Mesenchymal stem cell (in vitro differentiated cells and primary cell): ENCODE measurements at regions not wholly inside any gene's neighbourhood (a gene's known extent, or its start where the extent isn't known, plus 50 kb on each side); places are given as distances from the start of the nearest gene placed in this dataset.

Experiments
- DNase-seq: peaks from one replicate; pipeline ENCODE4 v3.0.0-alpha.2; 2013
- H2AFZ ChIP-seq: one replicate; pipeline ENCODE4 v1.6.1; 2013; ENCODE audit warnings: low read depth, mild to moderate bottlenecking, control low read depth, inconsistent platforms, low read length, moderate library complexity
- H2AK5ac ChIP-seq: 2 replicates; pipeline ENCODE4 v1.6.1; 2013; ENCODE audit warnings: low read length, moderate library complexity, mild to moderate bottlenecking, inconsistent platforms; ENCODE audit not compliant: severe bottlenecking
- H2BK120ac ChIP-seq: one replicate; pipeline ENCODE4 v1.6.1; 2013; ENCODE audit warnings: low read depth, mild to moderate bottlenecking, inconsistent platforms, low read length, moderate library complexity
- H2BK12ac ChIP-seq, 2 experiments: one replicate each; pipeline ENCODE4 v1.6.1; 2013; ENCODE audit warnings: inconsistent platforms in 2 of 2, low read length in 2 of 2, mild to moderate bottlenecking in 2 of 2, moderate library complexity in 2 of 2, control low read depth in 1 of 2
- H2BK15ac ChIP-seq: one replicate; pipeline ENCODE4 v1.6.1; 2013; ENCODE audit warnings: mild to moderate bottlenecking, low read depth, inconsistent platforms; ENCODE audit not compliant: poor library complexity, severe bottlenecking
- H2BK5ac ChIP-seq: 2 replicates; pipeline ENCODE4 v1.6.1; 2013; ENCODE audit warnings: low read depth, mild to moderate bottlenecking, low read length, control low read depth, inconsistent platforms; ENCODE audit not compliant: poor library complexity, severe bottlenecking
- H3K14ac ChIP-seq, 2 experiments: one replicate each; pipeline ENCODE4 v1.6.1; 2013; ENCODE audit warnings: inconsistent platforms in 2 of 2, low read length in 2 of 2, control low read depth in 1 of 2, mild to moderate bottlenecking in 1 of 2, moderate library complexity in 1 of 2
- H3K18ac ChIP-seq, 2 experiments: one replicate each; pipeline ENCODE4 v1.6.1; 2013; ENCODE audit warnings: inconsistent platforms in 2 of 2, low read length in 2 of 2, control low read depth in 1 of 2, low read depth in 1 of 2, mild to moderate bottlenecking in 1 of 2
- H3K23ac ChIP-seq, 2 experiments: one replicate each; pipeline ENCODE4 v1.6.1; 2013; ENCODE audit warnings: inconsistent platforms in 2 of 2, low read length in 2 of 2, mild to moderate bottlenecking in 2 of 2, moderate library complexity in 2 of 2, control low read depth in 1 of 2
- H3K27ac ChIP-seq: 2 replicates; pipeline ENCODE4 v1.5.1; 2013; ENCODE audit warnings: mild to moderate bottlenecking, moderate library complexity, low read length, control low read depth, inconsistent platforms; ENCODE audit not compliant: poor library complexity, severe bottlenecking
- H3K27me3 ChIP-seq, 2 experiments: 2 replicates each; pipeline versions ENCODE4 v1.6.1 to v1.7.0; 2013; ENCODE audit warnings: low read length in 2 of 2, mild to moderate bottlenecking in 2 of 2, moderate library complexity in 2 of 2, control low read depth in 1 of 2, inconsistent platforms in 1 of 2; ENCODE audit not compliant: control insufficient read depth in 1 of 2, insufficient read depth in 1 of 2
- H3K36me3 ChIP-seq, 2 experiments: 2 replicates each; pipeline versions ENCODE4 v1.6.1 to v1.7.0; 2013; ENCODE audit warnings: low read length in 2 of 2, control low read depth in 1 of 2, inconsistent platforms in 1 of 2, low read depth in 1 of 2, mild to moderate bottlenecking in 1 of 2; ENCODE audit not compliant: insufficient read depth in 2 of 2, control insufficient read depth in 1 of 2
- H3K4ac ChIP-seq, 2 experiments: one replicate each; pipeline ENCODE4 v1.6.1; 2013; ENCODE audit warnings: inconsistent platforms in 2 of 2, low read length in 2 of 2, mild to moderate bottlenecking in 2 of 2, moderate library complexity in 2 of 2, control low read depth in 1 of 2, low read depth in 1 of 2
- H3K4me1 ChIP-seq: 2 replicates; pipeline ENCODE4 v1.6.1; 2013; ENCODE audit warnings: low read depth, low read length, control low read depth; ENCODE audit not compliant: control insufficient read depth, insufficient read depth
- H3K4me2 ChIP-seq: 2 replicates; pipeline ENCODE4 v1.6.1; 2013; ENCODE audit warnings: low read length, mild to moderate bottlenecking, inconsistent platforms; ENCODE audit not compliant: poor library complexity, severe bottlenecking
- H3K4me3 ChIP-seq, 2 experiments: 2 replicates each; pipeline versions ENCODE4 v1.5.1 to v1.7.0; 2013; ENCODE audit warnings: low read length in 2 of 2, mild to moderate bottlenecking in 2 of 2, control low read depth in 1 of 2, low read depth in 1 of 2; ENCODE audit not compliant: insufficient read depth in 1 of 2
- H3K79me1 ChIP-seq: replicated peaks from 2 replicates; pipeline ENCODE4 v1.6.1; 2013; ENCODE audit warnings: mild to moderate bottlenecking, control low read depth, low read length, inconsistent platforms; ENCODE audit not compliant: poor library complexity, severe bottlenecking
- H3K9ac ChIP-seq: 2 replicates; pipeline ENCODE4 v1.7.0; 2013; ENCODE audit warnings: mild to moderate bottlenecking, low read length, moderate library complexity
- H3K9me3 ChIP-seq: 2 replicates; pipeline ENCODE4 v1.7.0; 2013; ENCODE audit warnings: mild to moderate bottlenecking, low read length; ENCODE audit not compliant: control insufficient read depth
- H4K8ac ChIP-seq: one replicate; pipeline ENCODE4 v1.6.1; 2013; ENCODE audit warnings: inconsistent platforms, mild to moderate bottlenecking, low read length, moderate library complexity
- H4K91ac ChIP-seq: one replicate; pipeline ENCODE4 v1.6.1; 2013; ENCODE audit warnings: mild to moderate bottlenecking, low read length, inconsistent platforms
- WGBS: methylation state at CpG from one replicate; pipeline ENCODE4 v1.1.7; 2013; ENCODE audit warnings: mixed read lengths; 5-methylcytosine and 5-hydroxymethylcytosine counted together

DNA sequence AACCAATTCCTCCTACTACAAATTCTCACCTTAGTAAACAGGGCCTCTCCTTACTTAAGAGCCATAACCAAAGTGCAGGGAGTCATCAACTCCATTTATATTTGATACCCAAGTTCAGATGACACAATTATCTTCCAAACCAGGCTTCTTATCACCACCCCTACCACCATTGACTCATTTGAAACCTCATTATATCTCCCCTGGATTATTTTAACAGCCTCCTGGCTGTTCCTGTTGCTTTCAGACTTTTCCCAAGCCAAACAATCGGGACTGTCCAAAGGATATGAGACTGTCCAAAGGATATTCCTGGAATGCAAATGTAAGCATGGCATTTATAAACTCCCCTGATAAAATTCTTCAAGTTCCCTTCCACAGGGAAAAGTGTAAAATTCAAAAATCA is 394.3 kb downstream of the MAFB start:
- no peak overlapping the region for H3K4me2 ChIP-seq
- no peak overlapping the region for H2BK15ac ChIP-seq
- H2BK5ac ChIP-seq, result no peak overlapping the region
- no peak for DNase-seq
- no peak overlapping the region for H2BK120ac ChIP-seq
- no peaks in the 10 kb centered on the region for H3K79me1 ChIP-seq
- H3K23ac ChIP-seq, result no peak overlapping the region
- H3K27me3 ChIP-seq, result peaks cover 0 to 29% of the 10 kb centered on the region in 2 experiments
- no peak overlapping the region for H3K9ac ChIP-seq
- no peak overlapping the region for H3K27ac ChIP-seq
- H2BK12ac ChIP-seq, result no peak overlapping the region
- no peak overlapping the region for H4K8ac ChIP-seq
- H3K4me1 ChIP-seq, result no peaks in the 10 kb centered on the region
- no peak overlapping the region for H3K4ac ChIP-seq
- H3K36me3 ChIP-seq, result no peaks in the 10 kb centered on the region
- no peak overlapping the region for H3K18ac ChIP-seq
- 50% methylated on average over 1 of the region's 1 CpG for WGBS
- peaks cover 5% of the 10 kb centered on the region for H3K9me3 ChIP-seq
- no peak overlapping the region for H4K91ac ChIP-seq
- H3K14ac ChIP-seq, result no peak overlapping the region
- no peak overlapping the region for H2AK5ac ChIP-seq
- H2AFZ ChIP-seq, result no peak overlapping the region
- no peak overlapping the region for H3K4me3 ChIP-seq

GRCh38 chr20:40294175-40294574 is 394.9 kb downstream of the MAFB start:
- H2BK15ac ChIP-seq, result no peak overlapping the region
- H3K9me3 ChIP-seq, result peaks cover 5% of the 10 kb centered on the region
- no peaks in the 10 kb centered on the region for H3K36me3 ChIP-seq
- H4K8ac ChIP-seq, result no peak overlapping the region
- H3K23ac ChIP-seq, result no peak overlapping the region
- H2BK12ac ChIP-seq, result no peak overlapping the region
- H3K18ac ChIP-seq, result no peak overlapping the region
- H3K27ac ChIP-seq, result no peak overlapping the region
- no peak overlapping the region for H4K91ac ChIP-seq
- H3K79me1 ChIP-seq, result no peaks in the 10 kb centered on the region
- H3K4me2 ChIP-seq, result no peak overlapping the region
- H3K27me3 ChIP-seq, result peaks cover 0 to 29% of the 10 kb centered on the region in 2 experiments
- H3K4me1 ChIP-seq, result no peaks in the 10 kb centered on the region
- no peak overlapping the region for H2BK5ac ChIP-seq
- H3K9ac ChIP-seq, result no peak overlapping the region
- H2AK5ac ChIP-seq, result no peak overlapping the region
- H2AFZ ChIP-seq, result no peak overlapping the region
- H3K4ac ChIP-seq, result no peak overlapping the region
- WGBS, result 80% methylated on average over 6 of the region's 6 CpGs
- H2BK120ac ChIP-seq, result no peak overlapping the region
- DNase-seq, result no peak
- no peak overlapping the region for H3K4me3 ChIP-seq
- H3K14ac ChIP-seq, result no peak overlapping the region

DNA sequence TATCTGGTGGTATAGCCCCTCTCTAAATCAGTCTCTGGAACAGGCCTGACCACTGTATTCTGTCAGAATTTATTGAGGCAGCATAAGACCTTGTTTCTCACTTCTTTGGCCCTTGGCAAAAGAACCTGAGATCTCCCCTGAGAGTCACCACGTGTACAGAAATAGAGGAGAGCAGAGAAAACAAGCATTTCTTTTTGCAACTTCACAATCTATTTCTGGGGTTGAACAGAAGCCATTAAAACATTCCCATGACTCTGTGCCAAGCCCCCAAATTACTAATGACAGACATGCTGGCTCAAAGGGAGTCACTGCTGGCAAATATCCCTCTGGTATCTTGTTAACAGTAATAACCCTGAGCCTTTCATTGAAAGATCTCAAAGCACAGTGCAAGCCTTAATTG is 395.3 kb downstream of the MAFB start:
- Histone ChIP-seq H3K4me3 (no peak overlapping the region), H2BK12ac (no peak overlapping the region), H4K91ac (no peak overlapping the region), H3K18ac (no peak overlapping the region), H2AFZ (no peak overlapping the region), H3K14ac (no peak overlapping the region), H3K4ac (no peak overlapping the region), H3K9me3 (peaks cover 5% of the 10 kb centered on the region), H2BK15ac (no peak overlapping the region), H3K27me3 (peaks cover 0 to 29% of the 10 kb centered on the region in 2 experiments), H4K8ac (no peak overlapping the region), H3K4me2 (no peak overlapping the region), H3K23ac (no peak overlapping the region), H2BK5ac (no peak overlapping the region), H3K9ac (no peak overlapping the region), H3K36me3 (no peaks in the 10 kb centered on the region), H3K79me1 (no peaks in the 10 kb centered on the region), H2BK120ac (no peak overlapping the region), H3K27ac (no peak overlapping the region), H3K4me1 (no peaks in the 10 kb centered on the region), H2AK5ac (no peak overlapping the region)
- WGBS, result 43% methylated on average over 1 of the region's 1 CpG
- no peak for DNase-seq

- no peak overlapping the region for H3K4me3 ChIP-seq
- WGBS, result 89% methylated on average over 2 of the region's 2 CpGs
- no peak overlapping the region for H3K23ac ChIP-seq
- DNase-seq, result no peak
- H3K9me3 ChIP-seq, result peaks cover 4% of the 10 kb centered on the region
- H3K18ac ChIP-seq, result no peak overlapping the region
- no peak overlapping the region for H3K9ac ChIP-seq
- no peak overlapping the region for H2BK15ac ChIP-seq
- H3K14ac ChIP-seq, result no peak overlapping the region
- no peak overlapping the region for H2AK5ac ChIP-seq
- no peak overlapping the region for H2BK12ac ChIP-seq
- no peak overlapping the region for H4K8ac ChIP-seq
- no peak overlapping the region for H2BK120ac ChIP-seq
- peaks cover 0 to 50% of the 10 kb centered on the region in 2 experiments for H3K27me3 ChIP-seq
- H2BK5ac ChIP-seq, result no peak overlapping the region
- no peak overlapping the region for H3K27ac ChIP-seq
- H2AFZ ChIP-seq, result no peak overlapping the region
- H4K91ac ChIP-seq, result no peak overlapping the region
- H3K36me3 ChIP-seq, result no peaks in the 10 kb centered on the region
- H3K79me1 ChIP-seq, result no peaks in the 10 kb centered on the region
- H3K4me2 ChIP-seq, result no peak overlapping the region
- no peak overlapping the region for H3K4ac ChIP-seq
- no peaks in the 10 kb centered on the region for H3K4me1 ChIP-seq
These were observed 397.4 kb downstream of the MAFB start for GRCh38 chr20:40291493-40292135.
